ENCODE measurements at regions not wholly inside any gene's neighbourhood (a gene's known extent, or its start where the extent isn't known, plus 50 kb on each side); places are given as distances from the start of the nearest gene placed in this dataset.
A peak's percentile ranks its signal among the peaks of the same experiment; 100 is the strongest.

- H3K27ac ChIP-seq = no peak overlapping the region
- TF ChIP-seq CTCF (IDR thresholded peaks at IDR 0.05) (no peak), POLR2A (IDR thresholded peaks at IDR 0.05) (no peak)
- no peak for DNase-seq
- no peak overlapping the region for H3K4me3 ChIP-seq
- no peak for ATAC-seq
- H3K27me3 ChIP-seq = no peaks in the 10 kb centered on the region
- intact Hi-C loops (cut with DNase I) = no loop called here
- no peaks in the 10 kb centered on the region for H3K4me1 ChIP-seq
- no peaks in the 10 kb centered on the region for H3K36me3 ChIP-seq
- H3K9me3 ChIP-seq = no peaks in the 10 kb centered on the region
Measured at GRCh38 chr10:56662765-56663447, 301.8 kb upstream of the ZWINT start.

GRCh38 chr10:56653289-56653688 is 292.2 kb upstream of the ZWINT start:
- TF ChIP-seq CTCF (IDR thresholded peaks at IDR 0.05) = no peak
- TF ChIP-seq POLR2A (IDR thresholded peaks at IDR 0.05) = no peak
- DNase-seq (no peak), ATAC-seq (no peak)
- Histone ChIP-seq H3K4me1 (no peaks in the 10 kb centered on the region), H3K4me3 (no peak overlapping the region), H3K27ac (no peak overlapping the region), H3K27me3 (no peaks in the 10 kb centered on the region), H3K36me3 (no peaks in the 10 kb centered on the region), H3K9me3 (no peaks in the 10 kb centered on the region)
- no CpG with 5 or more reads among the region's 1 CpG for WGBS (ENCODE audit: insufficient coverage, low coverage, low lambda C conversion rate, missing lambda C conversion rate)
- intact Hi-C loops (cut with DNase I) = no loop called here

GRCh38 chr10:56646329-56647111 is 285.5 kb upstream of the ZWINT start:
- no peak overlapping the region for H3K4me3 ChIP-seq
- ATAC-seq (no peak), DNase-seq (peak in 1 of 3 donors; percentile 28)
- no peaks in the 10 kb centered on the region for H3K9me3 ChIP-seq
- H3K36me3 ChIP-seq = no peaks in the 10 kb centered on the region
- TF ChIP-seq CTCF (IDR thresholded peaks at IDR 0.05) = no peak
- H3K27ac ChIP-seq = no peak overlapping the region
- no CpG with 5 or more reads among the region's 13 CpGs for WGBS (ENCODE audit: insufficient coverage, low coverage, low lambda C conversion rate, missing lambda C conversion rate)
- H3K4me1 ChIP-seq = no peaks in the 10 kb centered on the region
- no peaks in the 10 kb centered on the region for H3K27me3 ChIP-seq
- intact Hi-C loops (cut with DNase I) = no loop called here

- no peaks in the 10 kb centered on the region for H3K27me3 ChIP-seq
- H3K27ac ChIP-seq = no peak overlapping the region
- TF ChIP-seq CTCF (IDR thresholded peaks at IDR 0.05) (no peak), POLR2A (IDR thresholded peaks at IDR 0.05) (no peak)
- no peaks in the 10 kb centered on the region for H3K36me3 ChIP-seq
- intact Hi-C loops (cut with DNase I) = no loop called here
- no peak overlapping the region for H3K4me3 ChIP-seq
- no peaks in the 10 kb centered on the region for H3K4me1 ChIP-seq
- 44% methylated on average over 1 of the region's 1 CpG for WGBS (ENCODE audit: insufficient coverage, low coverage, low lambda C conversion rate, missing lambda C conversion rate)
- DNase-seq = no peak
- no peak for ATAC-seq
- H3K9me3 ChIP-seq = no peaks in the 10 kb centered on the region
Measured at GRCh38 chr10:56633876-56634452, 272.9 kb upstream of the ZWINT start.
